GM13976 (cell line): ENCODE measurements at regions not wholly inside any gene's neighbourhood (a gene's known extent, or its start where the extent isn't known, plus 50 kb on each side); places are given as distances from the start of the nearest gene placed in this dataset.

Experiments
- DNase-seq: peaks from one replicate; pipeline ENCODE4 v3.0.0; 2012; ENCODE audit warnings: low spot score
- CTCF ChIP-seq: IDR thresholded peaks from 2 replicates; pipeline ENCODE4 v1.5.1; 2012; ENCODE audit warnings: borderline replicate concordance, mild to moderate bottlenecking; ENCODE audit not compliant: insufficient read depth; ENCODE audit errors: extremely low read depth, missing control alignments, control extremely low read depth
- in situ Hi-C: fragments of 300-500 bp; cut with MboI; formaldehyde crosslinking; loops from one replicate; pipeline ENCODE4 v1.12.0; 2022; ENCODE audit warnings: low sequenced_read_pairs, mixed read lengths, inconsistent platforms; ENCODE audit not compliant: unreplicated experiment

- no peak for DNase-seq
- in situ Hi-C loops, result no loop called here
- no peak for TF ChIP-seq CTCF
Measured at GRCh38 chr12:96143392-96143791, 50.8 kb upstream of the ELK3 start.

- TF ChIP-seq CTCF, result no peak
- in situ Hi-C loops, result no loop called here
- DNase-seq, result no peak
Measured at GRCh38 chr12:96143827-96144565, 50.2 kb upstream of the ELK3 start.
